Ectodermal cell (in vitro differentiated cells): ENCODE measurements at regions not wholly inside any gene's neighbourhood (a gene's known extent, or its start where the extent isn't known, plus 50 kb on each side); places are given as distances from the start of the nearest gene placed in this dataset.

Source experiments
- H3K27ac ChIP-seq: 2 replicates; pipeline ENCODE4 v1.7.0; 2013; ENCODE audit warnings: mild to moderate bottlenecking, low read depth, low read length; ENCODE audit not compliant: insufficient read depth, poor library complexity, severe bottlenecking
- H3K27me3 ChIP-seq: 2 replicates; pipeline ENCODE4 v1.7.0; 2013; ENCODE audit warnings: mild to moderate bottlenecking, low read length; ENCODE audit not compliant: insufficient read depth, control insufficient read depth, poor library complexity, severe bottlenecking
- H3K36me3 ChIP-seq: one replicate; pipeline ENCODE4 v1.7.0; 2013; ENCODE audit warnings: low read length; ENCODE audit not compliant: control insufficient read depth, insufficient read depth
- H3K4me1 ChIP-seq: one replicate; pipeline ENCODE4 v1.7.0; 2013; ENCODE audit warnings: low read length; ENCODE audit not compliant: control insufficient read depth, insufficient read depth
- H3K4me3 ChIP-seq: 2 replicates; pipeline ENCODE4 v1.7.0; 2013; ENCODE audit warnings: low read depth, low read length, control low read depth; ENCODE audit not compliant: insufficient read depth
- H3K9me3 ChIP-seq: 2 replicates; pipeline ENCODE4 v1.7.0; 2013; ENCODE audit warnings: mild to moderate bottlenecking, low read length, moderate library complexity; ENCODE audit not compliant: control insufficient read depth
- WGBS, 2 experiments: methylation state at CpG; one replicate each; pipeline ENCODE4 v1.1.7; 2013; ENCODE audit warnings: missing lambda C conversion rate in 2 of 2; 5-methylcytosine and 5-hydroxymethylcytosine counted together

- no peaks in the 10 kb centered on the region for H3K36me3 ChIP-seq
- no peak overlapping the region for H3K4me3 ChIP-seq
- no peaks in the 10 kb centered on the region for H3K27me3 ChIP-seq
- H3K27ac ChIP-seq, result no peak overlapping the region
- no peaks in the 10 kb centered on the region for H3K9me3 ChIP-seq
- no peaks in the 10 kb centered on the region for H3K4me1 ChIP-seq
- WGBS, 2 experiments, result 93 to 95% methylated on average over 3 to 4 of the region's 4 CpGs
Observed at GRCh38 chr13:105121221-105121620, 1414.2 kb downstream of the EFNB2 start.

GRCh38 chr13:105118426-105118985 is 1417.0 kb downstream of the EFNB2 start:
- Histone ChIP-seq H3K4me3 (no peak overlapping the region), H3K27ac (no peak overlapping the region), H3K36me3 (no peaks in the 10 kb centered on the region), H3K9me3 (peaks cover 2% of the 10 kb centered on the region), H3K27me3 (no peaks in the 10 kb centered on the region), H3K4me1 (no peaks in the 10 kb centered on the region)

- Histone ChIP-seq H3K4me3 (no peak overlapping the region), H3K27me3 (no peaks in the 10 kb centered on the region)
Observed at GRCh38 chr13:105116966-105117365, 1418.5 kb downstream of the EFNB2 start.

GRCh38 chr13:105112561-105112960 is 1422.9 kb downstream of the EFNB2 start:
- no peak overlapping the region for H3K4me3 ChIP-seq
- peaks cover 2% of the 10 kb centered on the region for H3K9me3 ChIP-seq
- WGBS, 2 experiments, result 89 to 93% methylated on average over 4 of the region's 4 CpGs
- no peaks in the 10 kb centered on the region for H3K4me1 ChIP-seq
- H3K36me3 ChIP-seq, result no peaks in the 10 kb centered on the region
- H3K27me3 ChIP-seq, result no peaks in the 10 kb centered on the region
- no peak overlapping the region for H3K27ac ChIP-seq

More at GRCh38 chr13:105116966-105117365, 1418.5 kb downstream of the EFNB2 start:
- peaks cover 2% of the 10 kb centered on the region for H3K9me3 ChIP-seq
- no peaks in the 10 kb centered on the region for H3K4me1 ChIP-seq
- H3K27ac ChIP-seq, result no peak overlapping the region
- no peaks in the 10 kb centered on the region for H3K36me3 ChIP-seq

GRCh38 chr13:105107781-105108180 is 1427.7 kb downstream of the EFNB2 start:
- Histone ChIP-seq H3K27ac (no peak overlapping the region), H3K27me3 (no peaks in the 10 kb centered on the region)
- WGBS, 2 experiments, result 82 to 87% methylated on average over 2 of the region's 3 CpGs

GRCh38 chr13:105105471-105105870 is 1430.0 kb downstream of the EFNB2 start:
- Histone ChIP-seq H3K4me1 (no peaks in the 10 kb centered on the region), H3K9me3 (no peaks in the 10 kb centered on the region), H3K27ac (no peak overlapping the region), H3K4me3 (no peak overlapping the region), H3K27me3 (no peaks in the 10 kb centered on the region), H3K36me3 (no peaks in the 10 kb centered on the region)
- WGBS, 2 experiments, result 94 to 100% methylated on average over 2 to 3 of the region's 4 CpGs

More at GRCh38 chr13:105107781-105108180, 1427.7 kb downstream of the EFNB2 start:
- no peaks in the 10 kb centered on the region for H3K9me3 ChIP-seq
- H3K4me1 ChIP-seq, result no peaks in the 10 kb centered on the region
- no peak overlapping the region for H3K4me3 ChIP-seq
- H3K36me3 ChIP-seq, result no peaks in the 10 kb centered on the region

- no peaks in the 10 kb centered on the region for H3K27me3 ChIP-seq
- no peak overlapping the region for H3K27ac ChIP-seq
- no peak overlapping the region for H3K4me3 ChIP-seq
- no peaks in the 10 kb centered on the region for H3K36me3 ChIP-seq
- no peaks in the 10 kb centered on the region for H3K9me3 ChIP-seq
- no peaks in the 10 kb centered on the region for H3K4me1 ChIP-seq
Observed at GRCh38 chr13:105097521-105097920, 1437.9 kb downstream of the EFNB2 start.

- no peaks in the 10 kb centered on the region for H3K9me3 ChIP-seq
- H3K27ac ChIP-seq, result no peak overlapping the region
- H3K36me3 ChIP-seq, result no peaks in the 10 kb centered on the region
- H3K4me1 ChIP-seq, result no peaks in the 10 kb centered on the region
- no peak overlapping the region for H3K4me3 ChIP-seq
- WGBS, 2 experiments, result 58 to 87% methylated on average over 2 to 3 of the region's 4 CpGs
- no peaks in the 10 kb centered on the region for H3K27me3 ChIP-seq
Observed at GRCh38 chr13:105089858-105090643, 1445.4 kb downstream of the EFNB2 start.

GRCh38 chr13:105087945-105088344 is 1447.5 kb downstream of the EFNB2 start:
- H3K36me3 ChIP-seq, result no peaks in the 10 kb centered on the region
- H3K27me3 ChIP-seq, result no peaks in the 10 kb centered on the region
- 46 to 62% methylated on average over 3 to 4 of the region's 4 CpGs for WGBS, 2 experiments
- H3K4me3 ChIP-seq, result no peak overlapping the region
- no peaks in the 10 kb centered on the region for H3K9me3 ChIP-seq
- no peak overlapping the region for H3K27ac ChIP-seq
- no peaks in the 10 kb centered on the region for H3K4me1 ChIP-seq

- Histone ChIP-seq H3K27ac (no peak overlapping the region), H3K4me1 (no peaks in the 10 kb centered on the region), H3K36me3 (no peaks in the 10 kb centered on the region), H3K9me3 (no peaks in the 10 kb centered on the region), H3K27me3 (no peaks in the 10 kb centered on the region), H3K4me3 (no peak overlapping the region)
- 68 to 87% methylated on average over 4 to 5 of the region's 5 CpGs for WGBS, 2 experiments
Observed at GRCh38 chr13:105084931-105085330, 1450.5 kb downstream of the EFNB2 start.
